Body of pancreas (tissue), 4 donors: ENCODE measurements at regions not wholly inside any gene's neighbourhood (a gene's known extent, or its start where the extent isn't known, plus 50 kb on each side); places are given as distances from the start of the nearest gene placed in this dataset.

Experiments
- CTCF ChIP-seq, 7 experiments: fragments of 450-650 bp in 4 of 7; fragments of 200-600 bp in 3 of 7; sonication (generic) in 3 of 7; IDR thresholded peaks; one replicate each; pipeline ENCODE4 v1.5.1; 2016 to 2019; ENCODE audit warnings: antibody characterized with exemption in 7 of 7
- POLR2A ChIP-seq, 3 donors: fragments of 450-650 bp; IDR thresholded peaks; one replicate each; pipeline ENCODE4 v1.6.1; 2016; ENCODE audit warnings: antibody characterized with exemption in 3 of 3, mild to moderate bottlenecking in 2 of 3

GRCh38 chr6:33853736-33854135 is 49.9 kb upstream of the MLN start:
- TF ChIP-seq POLR2A (IDR thresholded peaks at IDR 0.05) (no peak), CTCF (IDR thresholded peaks at IDR 0.05) (no peak)
